Mesothelial cell of epicardium (in vitro differentiated cells): ENCODE measurements at regions not wholly inside any gene's neighbourhood (a gene's known extent, or its start where the extent isn't known, plus 50 kb on each side); places are given as distances from the start of the nearest gene placed in this dataset.

Experiments
- DNase-seq, 2 experiments: peaks; one replicate each; pipeline ENCODE4 v3.0.0; 2021; ENCODE audit warnings: low spot score in 2 of 2; ENCODE audit not compliant: unreplicated experiment in 2 of 2
- H3K27ac Mint-ChIP-seq: 2 replicates; pipeline ENCODE4 v1.8.0; 2021; ENCODE audit warnings: mixed read lengths
- H3K27me3 Mint-ChIP-seq: 2 replicates; pipeline ENCODE4 v1.8.0; 2021; ENCODE audit warnings: low read depth, mixed read lengths
- H3K36me3 Mint-ChIP-seq: 2 replicates; pipeline ENCODE4 v1.8.0; 2021; ENCODE audit warnings: mixed read lengths
- H3K4me1 Mint-ChIP-seq: 2 replicates; pipeline ENCODE4 v1.8.0; 2021; ENCODE audit warnings: mixed read lengths
- H3K4me3 Mint-ChIP-seq: 2 replicates; pipeline ENCODE4 v1.8.0; 2021; ENCODE audit warnings: mild to moderate bottlenecking, moderate library complexity, mixed read lengths
- H3K9me3 Mint-ChIP-seq: 2 replicates; pipeline ENCODE4 v1.8.0; 2021; ENCODE audit warnings: mixed read lengths
- TF ChIP-seq, protein P1 (sequence below): fragments of 200-600 bp; sonication (generic); IDR thresholded peaks from one replicate; pipeline ENCODE4 v1.5.0; 2021; ENCODE audit warnings: antibody characterized with exemption; ENCODE audit not compliant: unreplicated experiment

DNA sequence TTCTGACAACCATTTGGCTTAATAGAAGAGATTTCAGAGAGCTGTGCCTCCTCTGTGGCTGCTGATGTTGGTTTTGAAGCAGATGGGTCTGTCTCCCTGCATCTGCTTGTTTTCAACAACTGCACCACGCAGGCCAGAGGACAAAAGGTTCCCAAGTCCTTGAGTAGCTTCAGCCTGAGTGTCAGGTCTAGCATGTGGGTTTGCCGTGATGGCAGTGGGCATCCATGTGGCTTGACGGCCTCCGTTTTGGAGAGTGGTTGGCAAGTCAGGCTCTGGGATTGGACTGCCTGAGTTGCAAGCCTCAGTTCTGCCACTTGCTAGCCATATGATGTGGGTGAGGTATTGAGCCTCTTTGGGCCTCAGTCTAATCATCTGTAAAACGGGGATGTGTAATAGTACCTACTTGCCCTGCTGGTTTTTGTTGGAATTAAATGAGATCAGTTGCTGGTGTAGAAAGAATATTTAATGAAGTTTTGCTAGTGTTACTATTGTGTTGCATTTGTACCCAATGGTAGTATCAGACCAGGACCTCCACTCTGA is 119.8 kb upstream of the CPEB4 start:
- Mint-ChIP-seq H3K27me3 (no peaks in the 10 kb centered on the region), H3K27ac (no peak overlapping the region), H3K9me3 (no peaks in the 10 kb centered on the region), H3K4me1 (peaks cover 21% of the 10 kb centered on the region), H3K4me3 (no peak overlapping the region), H3K36me3 (no peaks in the 10 kb centered on the region)
- TF ChIP-seq, protein P1, sequence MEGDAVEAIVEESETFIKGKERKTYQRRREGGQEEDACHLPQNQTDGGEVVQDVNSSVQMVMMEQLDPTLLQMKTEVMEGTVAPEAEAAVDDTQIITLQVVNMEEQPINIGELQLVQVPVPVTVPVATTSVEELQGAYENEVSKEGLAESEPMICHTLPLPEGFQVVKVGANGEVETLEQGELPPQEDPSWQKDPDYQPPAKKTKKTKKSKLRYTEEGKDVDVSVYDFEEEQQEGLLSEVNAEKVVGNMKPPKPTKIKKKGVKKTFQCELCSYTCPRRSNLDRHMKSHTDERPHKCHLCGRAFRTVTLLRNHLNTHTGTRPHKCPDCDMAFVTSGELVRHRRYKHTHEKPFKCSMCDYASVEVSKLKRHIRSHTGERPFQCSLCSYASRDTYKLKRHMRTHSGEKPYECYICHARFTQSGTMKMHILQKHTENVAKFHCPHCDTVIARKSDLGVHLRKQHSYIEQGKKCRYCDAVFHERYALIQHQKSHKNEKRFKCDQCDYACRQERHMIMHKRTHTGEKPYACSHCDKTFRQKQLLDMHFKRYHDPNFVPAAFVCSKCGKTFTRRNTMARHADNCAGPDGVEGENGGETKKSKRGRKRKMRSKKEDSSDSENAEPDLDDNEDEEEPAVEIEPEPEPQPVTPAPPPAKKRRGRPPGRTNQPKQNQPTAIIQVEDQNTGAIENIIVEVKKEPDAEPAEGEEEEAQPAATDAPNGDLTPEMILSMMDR, result no peak
- DNase-seq, result no peak

DNA sequence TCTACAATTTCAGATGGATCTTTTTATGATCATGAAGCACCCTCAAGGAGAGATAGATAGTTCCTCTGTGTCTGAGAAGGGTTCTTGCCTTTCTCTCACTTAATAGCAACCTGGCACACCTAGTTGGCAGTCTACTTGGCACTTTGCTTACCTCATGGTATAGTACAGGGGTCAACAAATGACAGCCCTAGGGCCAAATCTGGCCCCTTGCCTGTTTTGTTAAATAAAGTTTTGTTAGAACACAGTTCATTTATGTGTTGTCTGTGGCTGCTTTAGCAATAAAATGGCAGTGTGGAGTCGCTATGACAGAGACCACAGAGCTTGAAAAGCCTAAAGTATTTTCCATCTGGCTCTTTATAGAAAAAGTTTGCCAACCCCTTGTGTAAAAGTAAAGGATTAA is 119.3 kb upstream of the CPEB4 start:
- peaks cover 21% of the 10 kb centered on the region for H3K4me1 Mint-ChIP-seq
- TF ChIP-seq, protein P1, result no peak
- no peak overlapping the region for H3K4me3 Mint-ChIP-seq
- H3K27ac Mint-ChIP-seq, result no peak overlapping the region
- no peak for DNase-seq
- no peaks in the 10 kb centered on the region for H3K9me3 Mint-ChIP-seq
- H3K36me3 Mint-ChIP-seq, result no peaks in the 10 kb centered on the region
- no peaks in the 10 kb centered on the region for H3K27me3 Mint-ChIP-seq

- DNase-seq, result no peak
- Mint-ChIP-seq H3K9me3 (no peaks in the 10 kb centered on the region), H3K27me3 (no peaks in the 10 kb centered on the region), H3K27ac (no peak overlapping the region), H3K4me3 (no peak overlapping the region), H3K36me3 (no peaks in the 10 kb centered on the region), H3K4me1 (peaks cover 14% of the 10 kb centered on the region)
- TF ChIP-seq, protein P1, result no peak
These were observed 117.5 kb upstream of the CPEB4 start for GRCh38 chr5:173770637-173771036.

DNA sequence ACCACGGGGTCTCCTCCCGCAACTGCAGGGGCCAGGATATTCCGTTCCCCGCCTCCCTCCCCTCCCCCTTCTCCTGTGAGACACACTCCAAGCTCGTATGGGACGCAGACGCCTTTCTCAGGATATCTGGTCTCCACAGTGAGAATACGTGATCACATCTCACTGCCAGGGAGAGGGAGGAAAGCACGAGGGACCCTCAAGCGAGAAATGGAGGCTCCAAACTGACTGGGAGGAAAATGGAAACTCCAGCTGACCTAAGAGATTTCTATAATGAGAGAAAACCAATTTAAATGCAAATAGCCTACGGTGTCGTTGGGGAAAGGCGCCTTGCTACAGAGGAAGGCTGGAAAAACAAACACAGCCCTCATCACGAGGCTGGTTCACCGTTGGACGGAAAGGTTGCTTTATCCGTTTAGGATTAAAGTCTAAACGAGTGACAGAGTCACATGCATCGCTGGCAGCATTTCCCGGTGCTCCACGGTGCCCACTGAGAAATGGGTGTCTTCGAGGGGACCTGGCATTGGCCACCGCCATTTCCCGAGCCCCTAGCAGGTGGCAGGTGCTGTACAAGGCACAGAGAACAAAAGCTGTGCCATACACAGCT is 116.9 kb upstream of the CPEB4 start:
- Mint-ChIP-seq H3K4me3 (no peak overlapping the region), H3K4me1 (peaks cover 10% of the 10 kb centered on the region), H3K27ac (no peak overlapping the region), H3K27me3 (no peaks in the 10 kb centered on the region), H3K9me3 (no peaks in the 10 kb centered on the region), H3K36me3 (no peaks in the 10 kb centered on the region)
- DNase-seq, result no peak
- TF ChIP-seq, protein P1, result no peak

- Mint-ChIP-seq H3K4me1 (peaks cover 5% of the 10 kb centered on the region), H3K4me3 (no peak overlapping the region), H3K27me3 (no peaks in the 10 kb centered on the region), H3K9me3 (no peaks in the 10 kb centered on the region), H3K27ac (no peak overlapping the region), H3K36me3 (no peaks in the 10 kb centered on the region)
- DNase-seq, result no peak
- TF ChIP-seq, protein P1, result no peak
These were observed 116.3 kb upstream of the CPEB4 start for GRCh38 chr5:173771725-173772383.
